ENCODE measurements at regions not wholly inside any gene's neighbourhood (a gene's known extent, or its start where the extent isn't known, plus 50 kb on each side); places are given as distances from the start of the nearest gene placed in this dataset.

DNA sequence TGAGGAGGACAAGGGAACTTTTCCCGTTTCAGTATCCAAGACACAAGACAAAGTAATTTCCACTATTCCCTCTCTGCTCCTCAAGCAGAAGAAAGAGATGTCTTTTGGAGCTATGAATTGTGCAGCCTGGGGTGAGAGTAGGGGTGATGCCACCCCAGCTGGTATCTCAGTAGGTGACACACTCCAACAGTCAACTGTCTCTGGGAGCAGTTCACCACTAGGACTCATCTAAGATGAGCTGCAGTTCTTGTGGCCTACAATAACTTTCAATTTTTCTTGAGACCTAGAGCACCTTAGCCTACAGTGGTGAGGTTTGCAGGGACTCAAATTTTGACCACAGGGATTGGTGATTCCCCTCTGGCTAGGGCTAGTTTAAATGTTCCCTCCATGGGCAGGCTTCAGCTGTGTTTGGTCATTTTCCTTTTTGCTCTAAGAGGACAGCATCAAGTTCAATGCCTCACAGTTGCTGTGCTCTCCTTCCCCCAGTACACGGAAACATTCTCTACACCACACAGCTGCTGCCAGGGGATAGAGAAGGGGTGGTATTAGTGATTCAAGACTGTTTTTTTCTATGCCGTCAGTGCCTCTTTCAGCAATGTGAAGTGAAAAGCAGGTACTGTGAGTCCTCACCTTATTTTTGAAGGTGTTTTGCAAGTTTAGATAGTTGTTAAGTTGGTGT is 278.6 kb upstream of the RORB start:
- Histone ChIP-seq H3K9me2 (replicated peaks; ENCODE audit: control insufficient read depth, low read length) (no peaks in the 10 kb centered on the region), H3K36me3 (ENCODE audit: control insufficient read depth, low read length) (no peaks in the 10 kb centered on the region), H3K79me2 (ENCODE audit: control insufficient read depth, low read length) (no peaks in the 10 kb centered on the region), H4K20me1 (ENCODE audit: control insufficient read depth, insufficient read depth, low read depth, low read length) (no peaks in the 10 kb centered on the region), H3K4me1 (ENCODE audit: control insufficient read depth, low read length) (no peaks in the 10 kb centered on the region), H3F3A (ENCODE audit: control insufficient read depth, insufficient read depth) (no peaks in the 10 kb centered on the region), H3K4me3 (ENCODE audit: low read length) (no peak overlapping the region), H3K4me2 (ENCODE audit: low read length) (no peak overlapping the region), H3K9me3 (ENCODE audit: control insufficient read depth, insufficient read depth, low read length) (no peaks in the 10 kb centered on the region), H3K27ac (ENCODE audit: low read depth, low read length) (no peak overlapping the region), H3K27me3 (ENCODE audit: control insufficient read depth, low read length) (no peaks in the 10 kb centered on the region)
- TF ChIP-seq, protein P1, sequence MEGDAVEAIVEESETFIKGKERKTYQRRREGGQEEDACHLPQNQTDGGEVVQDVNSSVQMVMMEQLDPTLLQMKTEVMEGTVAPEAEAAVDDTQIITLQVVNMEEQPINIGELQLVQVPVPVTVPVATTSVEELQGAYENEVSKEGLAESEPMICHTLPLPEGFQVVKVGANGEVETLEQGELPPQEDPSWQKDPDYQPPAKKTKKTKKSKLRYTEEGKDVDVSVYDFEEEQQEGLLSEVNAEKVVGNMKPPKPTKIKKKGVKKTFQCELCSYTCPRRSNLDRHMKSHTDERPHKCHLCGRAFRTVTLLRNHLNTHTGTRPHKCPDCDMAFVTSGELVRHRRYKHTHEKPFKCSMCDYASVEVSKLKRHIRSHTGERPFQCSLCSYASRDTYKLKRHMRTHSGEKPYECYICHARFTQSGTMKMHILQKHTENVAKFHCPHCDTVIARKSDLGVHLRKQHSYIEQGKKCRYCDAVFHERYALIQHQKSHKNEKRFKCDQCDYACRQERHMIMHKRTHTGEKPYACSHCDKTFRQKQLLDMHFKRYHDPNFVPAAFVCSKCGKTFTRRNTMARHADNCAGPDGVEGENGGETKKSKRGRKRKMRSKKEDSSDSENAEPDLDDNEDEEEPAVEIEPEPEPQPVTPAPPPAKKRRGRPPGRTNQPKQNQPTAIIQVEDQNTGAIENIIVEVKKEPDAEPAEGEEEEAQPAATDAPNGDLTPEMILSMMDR (IDR thresholded peaks at IDR 0.05; ENCODE audit: low read depth, low read length, poor library complexity, severe bottlenecking) = no peak
- TF ChIP-seq EZH2phosphoT487 (IDR thresholded peaks at IDR 0.05; ENCODE audit: borderline replicate concordance, low read length) = no peak

DNA sequence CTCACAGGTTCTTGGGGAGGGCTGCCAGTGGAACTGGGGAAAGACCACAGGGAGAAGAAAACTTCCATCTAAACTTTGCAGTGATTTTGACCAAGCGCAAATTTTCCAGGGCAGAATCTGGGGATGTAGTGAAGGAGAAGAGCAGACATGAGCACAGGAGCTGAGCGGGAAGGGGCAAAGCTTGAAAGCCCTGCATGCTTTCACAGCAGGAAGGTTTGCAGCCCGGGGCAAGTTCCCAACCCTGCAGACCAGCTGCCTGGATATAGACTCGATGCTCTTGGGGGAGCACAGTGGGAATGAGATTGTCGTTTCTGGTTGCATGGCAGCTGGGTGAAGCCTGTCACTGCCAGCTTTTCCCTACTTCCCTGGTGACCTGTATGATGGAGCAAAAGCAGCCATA is 276.8 kb upstream of the RORB start:
- H3K9me3 ChIP-seq (ENCODE audit: control insufficient read depth, insufficient read depth, low read length) = no peaks in the 10 kb centered on the region
- no peaks in the 10 kb centered on the region for H3K36me3 ChIP-seq (ENCODE audit: control insufficient read depth, low read length)
- no peaks in the 10 kb centered on the region for H3K79me2 ChIP-seq (ENCODE audit: control insufficient read depth, low read length)
- H3K27ac ChIP-seq (ENCODE audit: low read depth, low read length) = no peak overlapping the region
- TF ChIP-seq, protein P1 (IDR thresholded peaks at IDR 0.05; ENCODE audit: low read depth, low read length, poor library complexity, severe bottlenecking) = no peak
- no peak for TF ChIP-seq EZH2phosphoT487 (IDR thresholded peaks at IDR 0.05; ENCODE audit: borderline replicate concordance, low read length)
- no peaks in the 10 kb centered on the region for H3K4me1 ChIP-seq (ENCODE audit: control insufficient read depth, low read length)
- no peaks in the 10 kb centered on the region for H4K20me1 ChIP-seq (ENCODE audit: control insufficient read depth, insufficient read depth, low read depth, low read length)
- H3K9me2 ChIP-seq (replicated peaks; ENCODE audit: control insufficient read depth, low read length) = no peaks in the 10 kb centered on the region
- no peak overlapping the region for H3K4me2 ChIP-seq (ENCODE audit: low read length)
- no peaks in the 10 kb centered on the region for H3F3A ChIP-seq (ENCODE audit: control insufficient read depth, insufficient read depth)
- no peaks in the 10 kb centered on the region for H3K27me3 ChIP-seq (ENCODE audit: control insufficient read depth, low read length)
- H3K4me3 ChIP-seq (ENCODE audit: low read length) = no peak overlapping the region

- no peaks in the 10 kb centered on the region for H3K36me3 ChIP-seq (ENCODE audit: control insufficient read depth, low read length)
- no peak overlapping the region for H3K4me3 ChIP-seq (ENCODE audit: low read length)
- TF ChIP-seq, protein P1 (IDR thresholded peaks at IDR 0.05; ENCODE audit: low read depth, low read length, poor library complexity, severe bottlenecking) = no peak
- TF ChIP-seq EZH2phosphoT487 (IDR thresholded peaks at IDR 0.05; ENCODE audit: borderline replicate concordance, low read length) = no peak
- no peaks in the 10 kb centered on the region for H3F3A ChIP-seq (ENCODE audit: control insufficient read depth, insufficient read depth)
- H3K27me3 ChIP-seq (ENCODE audit: control insufficient read depth, low read length) = no peaks in the 10 kb centered on the region
- no peaks in the 10 kb centered on the region for H3K9me3 ChIP-seq (ENCODE audit: control insufficient read depth, insufficient read depth, low read length)
- H3K4me2 ChIP-seq (ENCODE audit: low read length) = no peak overlapping the region
- no peak overlapping the region for H3K27ac ChIP-seq (ENCODE audit: low read depth, low read length)
- H3K79me2 ChIP-seq (ENCODE audit: control insufficient read depth, low read length) = no peaks in the 10 kb centered on the region
- H3K4me1 ChIP-seq (ENCODE audit: control insufficient read depth, low read length) = no peaks in the 10 kb centered on the region
- no peaks in the 10 kb centered on the region for H3K9me2 ChIP-seq (replicated peaks; ENCODE audit: control insufficient read depth, low read length)
- no peaks in the 10 kb centered on the region for H4K20me1 ChIP-seq (ENCODE audit: control insufficient read depth, insufficient read depth, low read depth, low read length)
Observed at GRCh38 chr9:74236857-74237256, 260.3 kb upstream of the RORB start.

Measured in DOHH2 (cell line).